ENCODE measurements at regions not wholly inside any gene's neighbourhood (a gene's known extent, or its start where the extent isn't known, plus 50 kb on each side); places are given as distances from the start of the nearest gene placed in this dataset.

DNA sequence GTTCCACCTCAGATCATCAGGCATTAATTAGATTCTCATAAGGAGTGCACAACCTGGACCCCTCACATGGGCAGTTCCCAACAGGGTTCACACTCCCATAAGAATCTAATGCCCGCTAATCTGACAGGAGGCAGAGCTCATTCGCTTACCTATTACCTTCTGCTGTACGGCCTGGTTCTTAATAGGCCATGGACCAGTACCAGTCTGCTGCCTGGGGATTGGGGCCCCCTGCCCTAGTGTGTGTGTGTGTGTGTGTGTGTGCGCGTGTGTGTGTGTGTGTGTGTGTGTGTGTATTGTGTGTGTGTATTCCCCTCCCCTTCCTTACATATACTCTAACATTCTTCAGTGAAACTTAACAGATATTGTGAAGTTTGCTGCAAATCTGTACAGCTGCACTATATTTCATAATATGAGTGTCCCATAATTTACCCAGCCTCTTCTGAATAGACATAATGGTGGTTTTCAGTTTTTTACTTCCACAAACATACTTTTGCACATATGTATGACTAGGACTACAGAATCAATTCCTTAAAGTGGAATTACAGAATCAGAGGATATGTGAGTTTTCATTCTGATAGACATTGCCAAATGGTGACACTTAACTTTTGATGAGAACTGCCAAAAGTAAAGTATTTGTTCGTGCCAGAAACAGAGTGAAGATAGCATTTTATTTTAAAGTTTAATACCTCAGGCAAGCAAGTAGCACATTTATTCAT is 205.2 kb upstream of the EEA1 start:
- TF ChIP-seq, protein P1, sequence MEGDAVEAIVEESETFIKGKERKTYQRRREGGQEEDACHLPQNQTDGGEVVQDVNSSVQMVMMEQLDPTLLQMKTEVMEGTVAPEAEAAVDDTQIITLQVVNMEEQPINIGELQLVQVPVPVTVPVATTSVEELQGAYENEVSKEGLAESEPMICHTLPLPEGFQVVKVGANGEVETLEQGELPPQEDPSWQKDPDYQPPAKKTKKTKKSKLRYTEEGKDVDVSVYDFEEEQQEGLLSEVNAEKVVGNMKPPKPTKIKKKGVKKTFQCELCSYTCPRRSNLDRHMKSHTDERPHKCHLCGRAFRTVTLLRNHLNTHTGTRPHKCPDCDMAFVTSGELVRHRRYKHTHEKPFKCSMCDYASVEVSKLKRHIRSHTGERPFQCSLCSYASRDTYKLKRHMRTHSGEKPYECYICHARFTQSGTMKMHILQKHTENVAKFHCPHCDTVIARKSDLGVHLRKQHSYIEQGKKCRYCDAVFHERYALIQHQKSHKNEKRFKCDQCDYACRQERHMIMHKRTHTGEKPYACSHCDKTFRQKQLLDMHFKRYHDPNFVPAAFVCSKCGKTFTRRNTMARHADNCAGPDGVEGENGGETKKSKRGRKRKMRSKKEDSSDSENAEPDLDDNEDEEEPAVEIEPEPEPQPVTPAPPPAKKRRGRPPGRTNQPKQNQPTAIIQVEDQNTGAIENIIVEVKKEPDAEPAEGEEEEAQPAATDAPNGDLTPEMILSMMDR (IDR thresholded peaks at IDR 0.05 in 2 of 3, conservative IDR thresholded peaks at IDR 0.05 in 1 of 3; ENCODE audit: borderline replicate concordance in 1 of 3, insufficient read depth in 1 of 3, low read depth in 2 of 3, low read length in 2 of 3), result no peak
- TF ChIP-seq, protein P2, sequence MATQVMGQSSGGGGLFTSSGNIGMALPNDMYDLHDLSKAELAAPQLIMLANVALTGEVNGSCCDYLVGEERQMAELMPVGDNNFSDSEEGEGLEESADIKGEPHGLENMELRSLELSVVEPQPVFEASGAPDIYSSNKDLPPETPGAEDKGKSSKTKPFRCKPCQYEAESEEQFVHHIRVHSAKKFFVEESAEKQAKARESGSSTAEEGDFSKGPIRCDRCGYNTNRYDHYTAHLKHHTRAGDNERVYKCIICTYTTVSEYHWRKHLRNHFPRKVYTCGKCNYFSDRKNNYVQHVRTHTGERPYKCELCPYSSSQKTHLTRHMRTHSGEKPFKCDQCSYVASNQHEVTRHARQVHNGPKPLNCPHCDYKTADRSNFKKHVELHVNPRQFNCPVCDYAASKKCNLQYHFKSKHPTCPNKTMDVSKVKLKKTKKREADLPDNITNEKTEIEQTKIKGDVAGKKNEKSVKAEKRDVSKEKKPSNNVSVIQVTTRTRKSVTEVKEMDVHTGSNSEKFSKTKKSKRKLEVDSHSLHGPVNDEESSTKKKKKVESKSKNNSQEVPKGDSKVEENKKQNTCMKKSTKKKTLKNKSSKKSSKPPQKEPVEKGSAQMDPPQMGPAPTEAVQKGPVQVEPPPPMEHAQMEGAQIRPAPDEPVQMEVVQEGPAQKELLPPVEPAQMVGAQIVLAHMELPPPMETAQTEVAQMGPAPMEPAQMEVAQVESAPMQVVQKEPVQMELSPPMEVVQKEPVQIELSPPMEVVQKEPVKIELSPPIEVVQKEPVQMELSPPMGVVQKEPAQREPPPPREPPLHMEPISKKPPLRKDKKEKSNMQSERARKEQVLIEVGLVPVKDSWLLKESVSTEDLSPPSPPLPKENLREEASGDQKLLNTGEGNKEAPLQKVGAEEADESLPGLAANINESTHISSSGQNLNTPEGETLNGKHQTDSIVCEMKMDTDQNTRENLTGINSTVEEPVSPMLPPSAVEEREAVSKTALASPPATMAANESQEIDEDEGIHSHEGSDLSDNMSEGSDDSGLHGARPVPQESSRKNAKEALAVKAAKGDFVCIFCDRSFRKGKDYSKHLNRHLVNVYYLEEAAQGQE (IDR thresholded peaks at IDR 0.05; ENCODE audit: low read depth), result no peak
- no peak for TF ChIP-seq ZFX (IDR thresholded peaks at IDR 0.05)
